Muscle of leg (tissue), 3 donors: ENCODE measurements at regions not wholly inside any gene's neighbourhood (a gene's known extent, or its start where the extent isn't known, plus 50 kb on each side); places are given as distances from the start of the nearest gene placed in this dataset.

Experiments used
- DNase-seq: peaks from one replicate; pipeline ENCODE4 v3.0.0; 2013
- H3K27ac ChIP-seq: one replicate; pipeline ENCODE4 v1.5.1; 2013; ENCODE audit warnings: mild to moderate bottlenecking, low read length, control low read depth
- H3K27me3 ChIP-seq: one replicate; pipeline ENCODE4 v1.6.1; 2013; ENCODE audit warnings: low read length; ENCODE audit not compliant: control insufficient read depth, insufficient read depth
- H3K36me3 ChIP-seq: one replicate; pipeline ENCODE4 v1.6.1; 2013; ENCODE audit warnings: low read length; ENCODE audit not compliant: control insufficient read depth, insufficient read depth
- H3K4me1 ChIP-seq: one replicate; pipeline ENCODE4 v1.6.1; 2013; ENCODE audit warnings: low read length; ENCODE audit not compliant: control insufficient read depth, insufficient read depth
- H3K4me3 ChIP-seq: one replicate; pipeline ENCODE4 v1.5.1; 2013; ENCODE audit warnings: low read length, control low read depth
- H3K9me3 ChIP-seq: replicated peaks from 2 replicates; pipeline ENCODE4 v1.6.1; 2013; ENCODE audit warnings: low read depth, low read length; ENCODE audit not compliant: control insufficient read depth
- WGBS: methylation state at CpG from one replicate; pipeline ENCODE4 v1.1.5; 2013; ENCODE audit warnings: missing lambda C conversion rate; ENCODE audit not compliant: insufficient coverage; 5-methylcytosine and 5-hydroxymethylcytosine counted together

DNA sequence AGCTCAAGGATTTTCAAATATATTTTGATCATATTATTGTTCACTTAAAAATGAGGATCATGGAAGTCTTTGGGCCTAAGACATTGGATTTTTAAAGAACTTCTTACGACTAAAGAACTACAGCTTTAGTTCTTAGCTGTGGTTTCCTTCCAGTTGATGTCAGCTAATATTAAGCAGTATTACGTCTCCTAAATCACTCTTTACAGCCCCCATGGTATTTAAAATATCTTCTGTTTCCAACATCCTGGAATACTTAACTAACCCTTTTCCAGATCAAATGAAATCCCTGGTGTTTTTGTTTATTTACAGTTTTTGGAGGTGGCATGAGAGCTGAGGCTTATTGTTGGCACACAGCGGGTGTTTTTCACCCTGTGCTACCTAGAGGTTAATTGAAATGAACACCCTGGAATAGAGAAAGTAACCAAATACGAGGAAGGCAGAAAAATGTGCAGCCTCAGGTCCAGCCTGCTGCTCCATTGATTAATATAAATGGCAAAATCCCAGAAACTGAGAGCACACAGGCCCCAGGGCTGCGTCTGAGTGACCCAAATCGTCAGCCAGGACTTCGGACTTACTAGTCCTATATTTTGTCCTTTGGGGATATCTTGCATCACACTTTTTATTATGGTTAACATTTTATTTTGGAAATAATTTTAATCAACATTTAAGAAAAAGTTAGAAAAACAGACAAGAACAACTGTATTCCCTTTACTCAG lies 52.3 kb upstream of the ICE1 start:
- no peaks in the 10 kb centered on the region for H3K27me3 ChIP-seq
- H3K9me3 ChIP-seq: no peaks in the 10 kb centered on the region
- peak; percentile 91 for DNase-seq
- peak overlapping the region; percentile 65 for H3K27ac ChIP-seq
- H3K36me3 ChIP-seq: no peaks in the 10 kb centered on the region
- H3K4me1 ChIP-seq: peaks cover 28% of the 10 kb centered on the region
- H3K4me3 ChIP-seq: no peak overlapping the region
- WGBS: 21% methylated on average over 2 of the region's 7 CpGs

DNA sequence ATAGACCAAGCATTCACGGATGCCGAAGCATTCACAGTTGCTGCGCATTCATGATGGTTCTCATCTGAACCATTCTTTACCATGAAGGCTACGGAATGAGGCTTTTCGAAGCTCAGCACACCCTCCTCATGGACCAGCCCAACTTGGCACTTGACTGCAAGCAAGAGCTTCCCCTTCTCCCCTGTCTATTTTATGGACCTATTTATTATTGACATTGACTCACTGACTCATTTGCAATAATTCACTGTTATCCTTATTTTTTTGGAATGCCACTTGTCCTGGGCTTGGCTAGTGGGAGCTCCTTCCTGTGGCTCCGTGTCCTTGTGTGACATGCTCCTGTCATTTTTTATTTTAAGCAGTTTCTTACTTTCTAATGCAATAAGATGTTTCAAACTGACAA lies 51.5 kb upstream of the ICE1 start:
- no peak for DNase-seq
- no peak overlapping the region for H3K4me3 ChIP-seq
- 82% methylated on average over 5 of the region's 6 CpGs for WGBS
- no peaks in the 10 kb centered on the region for H3K9me3 ChIP-seq
- H3K36me3 ChIP-seq: no peaks in the 10 kb centered on the region
- H3K4me1 ChIP-seq: peaks cover 26% of the 10 kb centered on the region
- H3K27me3 ChIP-seq: no peaks in the 10 kb centered on the region
- H3K27ac ChIP-seq: no peak overlapping the region

- DNase-seq: no peak
- 92% methylated on average over 2 of the region's 3 CpGs for WGBS
- H3K4me1 ChIP-seq: peaks cover 26% of the 10 kb centered on the region
- H3K9me3 ChIP-seq: no peaks in the 10 kb centered on the region
- no peaks in the 10 kb centered on the region for H3K27me3 ChIP-seq
- no peaks in the 10 kb centered on the region for H3K36me3 ChIP-seq
- H3K27ac ChIP-seq: no peak overlapping the region
- no peak overlapping the region for H3K4me3 ChIP-seq
Measured at GRCh38 chr5:5371957-5372356, 50.5 kb upstream of the ICE1 start.

DNA sequence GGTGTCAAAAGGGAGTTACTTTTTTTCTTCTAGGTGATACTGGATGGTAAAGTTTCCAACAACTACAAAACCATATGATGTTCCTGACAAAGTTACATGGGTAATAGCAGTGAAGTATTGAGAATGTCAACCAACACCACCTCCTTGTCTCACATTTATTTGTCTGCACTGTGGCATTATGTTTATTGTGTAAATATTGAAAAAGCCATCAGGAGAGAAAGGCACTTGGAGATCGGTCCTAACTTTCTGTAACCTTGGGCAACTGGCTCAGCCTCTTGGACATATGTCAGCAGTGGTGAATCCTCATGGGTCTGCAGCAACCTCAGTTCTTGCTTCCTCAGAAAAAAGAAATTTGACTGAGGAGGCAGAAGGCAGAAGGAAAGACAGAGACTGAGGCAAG lies 50.0 kb upstream of the ICE1 start:
- no CpG with 5 or more reads among the region's 1 CpG for WGBS
- Histone ChIP-seq H3K4me1 (peaks cover 26% of the 10 kb centered on the region), H3K36me3 (no peaks in the 10 kb centered on the region), H3K9me3 (no peaks in the 10 kb centered on the region), H3K27me3 (no peaks in the 10 kb centered on the region), H3K4me3 (no peak overlapping the region), H3K27ac (peak overlapping the region; percentile 68)
- no peak for DNase-seq
